KG1 (cell line): ENCODE measurements at regions not wholly inside any gene's neighbourhood (a gene's known extent, or its start where the extent isn't known, plus 50 kb on each side); places are given as distances from the start of the nearest gene placed in this dataset.

Source experiments
- DNase-seq: peaks from one replicate; lab custom pipeline; 2025; lab: John Stamatoyannopoulos, UW

DNA sequence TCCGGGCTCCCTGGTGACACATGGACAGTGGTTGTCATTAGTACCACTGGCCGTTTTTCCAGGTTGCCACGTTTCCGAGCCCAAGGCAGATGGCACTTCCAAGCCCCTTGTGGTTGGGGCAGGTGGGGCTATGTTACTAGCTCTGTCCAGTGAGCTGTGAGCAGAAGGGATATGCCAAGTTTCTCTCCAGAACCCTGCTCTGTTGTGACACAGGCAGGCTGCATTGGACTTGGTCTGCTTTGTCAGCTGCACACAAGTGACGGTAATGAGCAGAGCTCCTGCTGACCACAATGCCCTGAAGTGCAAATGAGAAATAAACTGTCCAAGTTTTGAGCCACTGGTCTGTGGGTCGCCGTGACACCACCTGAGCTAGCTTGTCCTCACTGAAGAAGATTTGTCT lies 118.8 kb downstream of the GYPC start:
- DNase-seq: no peak

DNA sequence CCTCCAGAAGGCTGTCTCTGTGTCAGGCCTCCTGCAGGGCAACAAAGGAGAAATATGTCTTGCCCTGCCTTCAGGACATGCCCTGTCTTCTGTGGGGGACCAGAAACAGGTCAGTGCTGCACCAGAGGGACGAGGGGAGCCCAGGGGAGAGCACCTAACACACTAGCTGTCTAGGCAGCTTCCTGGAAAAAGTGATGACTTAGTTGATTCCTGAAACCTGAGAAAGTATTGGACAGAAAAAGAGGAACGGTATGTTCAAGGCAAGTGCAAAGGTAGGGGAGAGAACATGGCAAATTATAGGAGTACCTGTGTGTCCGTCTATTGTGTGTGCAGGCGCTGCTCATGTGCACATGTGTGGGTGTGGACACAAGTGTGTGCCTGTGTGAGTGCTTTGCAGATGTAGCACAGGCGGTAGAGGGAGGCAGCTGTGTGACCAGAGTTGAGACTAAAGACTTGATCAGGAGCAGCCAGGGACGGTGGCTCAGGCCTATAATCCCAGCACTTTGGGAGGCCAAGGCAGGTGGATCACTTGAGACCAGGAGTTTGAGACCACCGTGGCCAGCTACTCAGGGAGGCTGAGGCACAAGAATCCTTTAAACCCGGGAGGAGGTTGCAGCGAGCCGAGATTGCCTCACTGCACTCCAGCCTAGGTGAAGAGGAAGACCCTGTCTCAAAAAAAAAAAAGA lies 119.5 kb downstream of the GYPC start:
- DNase-seq: no peak

DNA sequence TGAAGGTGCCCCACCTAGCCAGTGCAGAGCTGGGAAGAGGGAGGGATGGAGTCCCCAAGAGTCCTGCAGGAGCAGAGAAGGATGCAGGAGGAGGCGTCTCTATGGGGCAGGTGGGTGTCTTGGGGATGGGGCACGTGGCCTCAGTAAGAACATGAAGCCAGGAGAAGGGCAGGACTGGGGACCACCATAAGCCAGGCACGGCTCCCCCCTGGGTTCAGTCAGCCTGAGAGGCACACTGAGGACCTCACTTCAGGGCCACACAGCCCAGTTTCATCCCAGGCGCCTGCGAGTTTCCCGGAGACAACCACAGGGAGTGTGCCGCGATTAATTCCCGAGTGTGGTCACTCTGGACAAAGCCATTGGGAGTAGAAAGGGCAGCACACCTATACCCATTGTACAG lies 120.3 kb downstream of the GYPC start:
- DNase-seq: no peak

DNA sequence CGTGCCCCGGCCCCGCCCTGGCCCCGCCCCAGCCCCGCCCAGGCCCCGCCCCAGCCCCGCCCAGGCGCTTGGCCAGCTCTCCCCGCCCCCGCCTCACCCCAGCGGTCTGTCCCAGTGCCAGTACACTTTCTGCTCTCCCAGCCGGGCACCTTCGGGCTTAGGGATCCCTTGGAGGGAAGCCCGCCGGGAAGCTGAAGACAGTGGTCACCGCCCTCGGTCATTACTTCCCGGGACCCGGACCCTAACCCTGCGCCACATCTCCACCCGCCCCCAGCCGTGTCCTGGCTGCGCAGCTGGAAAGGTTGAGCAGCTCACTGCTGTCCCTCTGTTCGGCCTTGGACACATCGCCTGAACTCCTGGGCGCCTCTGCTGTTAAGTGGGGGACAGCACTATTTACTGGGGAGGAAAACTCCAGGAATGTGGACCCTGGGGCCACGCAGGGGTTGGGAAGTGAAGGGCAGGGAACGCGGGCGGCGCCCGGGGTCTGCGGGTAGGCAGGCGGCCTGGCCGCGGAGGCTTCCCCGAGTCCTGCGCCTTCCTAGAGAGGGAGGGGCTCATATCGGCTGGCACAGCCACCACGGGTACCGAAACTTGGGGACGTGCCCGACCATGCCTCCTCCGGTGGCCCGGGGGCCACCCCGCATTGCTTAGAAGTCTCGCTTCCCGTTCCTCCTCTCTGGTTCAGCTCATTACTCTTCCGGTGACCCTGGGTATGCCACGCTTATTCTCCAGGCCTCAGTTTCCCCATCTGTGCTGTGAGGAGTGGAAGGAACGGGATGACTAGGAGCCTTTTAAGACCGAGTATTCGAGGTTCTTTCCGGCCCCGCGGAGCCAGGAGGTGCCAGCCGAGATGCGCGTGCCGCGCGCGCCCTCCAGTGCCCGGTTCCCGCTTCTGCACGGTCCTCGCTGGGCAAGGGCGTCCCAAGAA lies 121.0 kb downstream of the GYPC start:
- peak; percentile 48 for DNase-seq

DNA sequence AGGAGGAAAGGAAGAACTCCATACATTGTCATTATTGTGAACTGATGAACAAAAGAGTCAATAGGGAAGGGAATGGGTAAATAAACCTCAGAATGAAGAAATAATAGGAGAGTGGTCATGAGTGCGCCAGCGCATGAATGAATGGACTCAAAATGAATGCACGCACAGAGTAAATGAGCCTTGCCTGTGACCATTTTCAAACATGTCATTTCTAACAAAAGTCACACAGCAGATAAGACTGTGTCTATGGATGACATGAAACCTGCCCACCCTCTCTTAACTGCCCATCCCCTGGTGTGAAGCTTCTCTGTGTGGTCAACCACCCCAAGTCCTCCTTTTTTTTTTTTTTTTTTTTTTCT lies 121.1 kb upstream of the TEX51 start:
- DNase-seq: no peak

DNA sequence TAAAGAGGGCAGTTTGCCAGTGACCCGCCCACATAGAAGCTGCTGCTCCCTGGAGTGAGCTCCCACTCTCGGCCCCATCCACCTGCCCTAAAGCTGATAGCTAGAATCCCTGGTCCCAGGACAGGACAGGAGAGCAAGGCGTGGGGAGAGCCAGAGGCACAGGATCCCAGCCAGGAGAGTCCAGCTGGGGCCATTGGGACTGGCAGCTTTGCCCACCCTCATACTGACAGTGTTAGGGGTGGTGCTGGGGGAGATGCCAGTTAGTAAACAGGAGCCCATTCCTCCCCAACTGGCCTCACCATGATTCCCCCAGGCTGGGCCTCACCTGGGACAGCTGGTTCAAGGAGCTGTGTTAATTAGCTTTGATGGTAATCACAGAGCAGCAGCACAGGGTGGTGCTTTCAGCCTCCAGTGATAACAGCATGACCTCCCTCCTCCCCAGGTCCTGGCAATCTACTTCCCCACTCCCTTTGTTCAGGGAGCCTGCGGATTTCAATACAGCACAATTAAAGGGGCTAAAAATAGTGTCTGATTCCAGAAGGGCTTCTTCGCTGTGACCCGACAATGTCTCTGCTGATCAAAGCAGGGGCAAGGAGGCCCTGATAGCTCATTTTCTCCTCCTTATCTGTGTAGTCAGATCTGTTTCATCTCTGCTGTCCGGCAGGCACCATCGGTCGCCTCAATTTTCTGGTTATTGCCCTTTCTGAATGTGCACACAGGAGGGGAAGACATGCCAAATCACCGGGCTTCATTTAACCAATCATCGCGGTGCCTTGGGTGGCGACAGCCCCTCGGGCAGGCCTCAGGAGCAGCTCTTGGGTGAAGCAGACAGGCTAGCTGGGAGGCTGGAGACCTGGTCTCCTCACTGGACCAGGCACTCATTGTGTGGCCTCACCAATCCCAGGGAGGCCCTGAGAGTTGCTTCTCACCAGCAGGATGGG lies 119.9 kb upstream of the TEX51 start:
- no peak for DNase-seq

DNA sequence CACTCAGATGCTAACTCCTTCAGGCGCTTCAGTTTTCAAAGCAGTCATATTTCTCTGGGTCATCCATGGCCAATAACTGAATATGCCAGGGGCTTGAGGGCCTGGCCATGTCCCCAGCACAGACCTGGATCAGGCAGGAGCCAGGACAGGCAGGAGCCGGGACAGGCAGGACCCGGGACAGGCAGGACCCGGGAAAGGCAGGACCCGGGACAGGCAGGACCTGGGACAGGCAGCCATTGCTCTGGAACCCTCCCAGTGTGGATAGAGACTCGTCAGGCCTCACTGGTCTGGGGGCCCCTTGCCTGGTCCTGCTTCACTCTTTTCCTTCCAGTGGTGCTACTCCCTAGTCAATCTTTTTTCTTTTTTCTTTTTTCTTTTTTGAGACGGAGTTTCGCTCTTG lies 117.5 kb upstream of the TEX51 start:
- DNase-seq: no peak

DNA sequence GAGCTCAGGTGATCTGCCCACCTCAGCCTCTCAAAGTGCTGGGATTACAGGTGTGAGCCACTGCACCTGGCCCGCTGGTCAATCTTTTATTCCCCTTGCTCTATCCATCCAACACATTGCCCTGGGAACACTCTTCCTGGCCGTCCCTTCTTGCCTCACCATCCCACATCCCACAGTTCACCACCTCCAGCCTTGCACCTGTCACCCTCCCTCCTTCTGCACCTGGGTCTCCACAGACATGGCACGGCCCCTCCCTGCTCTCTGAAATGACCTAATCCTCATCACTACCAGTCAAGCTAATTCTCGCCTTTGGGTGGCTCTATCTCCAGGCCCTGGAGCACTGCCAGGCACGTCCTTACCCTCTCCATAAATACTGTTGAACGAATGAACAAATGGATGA lies 116.9 kb upstream of the TEX51 start:
- DNase-seq: no peak

DNA sequence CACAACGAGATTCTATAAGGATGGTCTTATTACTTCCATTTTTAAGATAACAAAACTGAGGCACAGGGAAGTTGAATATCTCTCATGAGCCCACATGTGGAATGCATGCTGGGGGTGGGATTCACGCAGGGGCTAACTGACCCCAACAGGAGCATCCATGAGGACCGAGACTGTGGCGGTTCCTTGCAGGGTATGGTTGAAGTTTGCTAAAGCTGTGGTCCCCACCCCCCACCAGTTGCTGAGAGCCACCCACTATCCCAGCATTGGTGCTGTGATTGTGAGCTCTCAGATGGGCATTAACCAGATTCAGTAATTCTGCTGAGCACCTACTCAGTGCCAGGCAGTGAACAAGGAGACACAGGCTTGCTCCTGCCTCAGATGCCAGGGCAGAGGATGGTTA lies 116.0 kb upstream of the TEX51 start:
- no peak for DNase-seq

DNA sequence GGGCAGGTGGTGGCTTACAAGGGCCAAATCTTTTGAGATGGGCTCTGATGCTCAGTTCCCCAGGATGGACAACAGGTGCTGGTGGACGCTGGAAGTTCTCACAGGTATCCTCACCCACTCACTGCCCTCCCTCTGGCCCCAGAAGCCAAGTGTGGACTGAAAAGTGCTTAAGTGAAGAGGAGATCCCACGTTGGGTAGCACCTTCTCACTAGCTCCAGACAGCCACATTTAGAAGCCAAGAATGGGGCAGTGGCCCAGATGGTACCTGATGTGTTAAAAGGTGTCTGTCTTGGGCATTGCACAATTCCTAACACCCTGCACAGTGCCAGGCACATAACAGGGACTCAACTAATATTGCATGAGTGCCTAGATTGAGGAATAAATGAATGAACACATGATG lies 115.3 kb upstream of the TEX51 start:
- DNase-seq: no peak

DNA sequence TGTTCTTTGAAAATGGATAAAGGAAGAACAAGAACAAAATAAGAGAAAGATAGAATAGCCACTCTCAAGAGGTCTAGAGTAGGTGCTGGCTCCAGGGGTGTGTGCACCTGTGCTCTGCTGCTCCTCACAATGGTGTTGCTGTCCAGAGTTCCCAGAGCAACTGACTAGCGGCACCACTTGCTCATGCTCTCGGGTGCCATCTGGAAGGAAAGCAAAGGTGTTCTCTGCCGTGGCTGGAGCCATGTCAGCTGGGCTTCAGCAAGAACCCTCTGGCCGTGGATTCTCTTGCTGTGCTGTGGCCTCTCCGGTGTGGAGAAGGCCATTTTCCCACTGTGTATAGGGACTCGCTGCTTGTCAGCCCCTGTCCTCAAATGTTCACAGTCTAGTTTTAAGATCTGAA lies 114.6 kb upstream of the TEX51 start:
- no peak for DNase-seq

DNA sequence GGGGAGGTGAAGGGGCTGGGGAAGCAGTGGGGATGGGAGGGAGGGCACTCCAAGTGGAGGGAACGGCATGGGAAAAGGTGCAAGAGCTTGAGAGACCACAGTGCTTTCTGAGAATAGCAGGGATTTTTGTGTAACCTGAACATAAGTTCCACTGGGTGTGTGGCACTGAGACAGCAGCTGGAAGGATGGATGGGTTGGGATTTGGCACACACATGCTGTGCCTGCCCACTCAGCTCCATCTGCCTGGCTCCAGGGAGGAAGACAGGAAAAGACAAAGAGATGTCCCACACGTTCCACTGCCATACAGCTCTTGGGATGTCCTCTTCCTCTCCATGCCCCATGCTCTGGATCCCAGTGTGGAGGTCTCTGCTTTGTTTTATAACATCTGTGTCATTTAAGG lies 114.1 kb upstream of the TEX51 start:
- no peak for DNase-seq

DNA sequence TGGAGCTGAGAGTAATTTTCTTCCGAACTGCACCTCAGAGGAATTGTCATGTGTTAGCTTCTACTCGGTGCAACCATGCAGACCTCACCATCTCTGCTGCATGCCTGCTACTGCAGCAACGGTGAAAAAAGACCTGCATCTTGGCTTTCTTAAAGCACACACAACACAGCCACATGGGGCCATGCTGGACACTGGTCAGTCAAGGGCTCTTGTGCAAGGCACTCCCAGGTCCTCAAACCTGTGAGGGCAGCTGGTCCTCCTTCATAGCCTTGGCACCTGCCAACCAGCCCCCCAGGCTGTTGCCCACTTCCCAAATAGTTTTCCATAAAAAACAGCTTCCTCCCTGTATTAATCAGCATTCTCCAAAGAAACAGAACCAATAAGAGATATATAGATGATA lies 113.5 kb upstream of the TEX51 start:
- no peak for DNase-seq

DNA sequence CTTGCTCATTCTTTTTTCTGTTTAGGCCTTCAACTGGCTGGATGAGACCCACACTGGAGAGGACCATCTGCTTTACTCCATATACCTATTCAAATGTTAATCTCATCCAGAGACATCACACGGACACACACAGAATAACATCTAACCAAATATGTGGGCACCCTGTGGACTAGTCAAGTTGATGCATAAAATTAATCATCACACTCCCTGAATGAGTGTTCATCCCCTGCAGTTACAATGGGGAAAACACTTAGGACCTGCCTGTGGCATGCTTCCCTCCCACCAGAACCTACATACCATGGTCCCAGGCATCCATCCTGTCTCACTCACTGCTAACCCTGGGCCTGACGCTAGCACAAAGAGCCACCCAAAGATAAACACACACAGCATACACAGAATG lies 112.8 kb upstream of the TEX51 start:
- no peak for DNase-seq

DNA sequence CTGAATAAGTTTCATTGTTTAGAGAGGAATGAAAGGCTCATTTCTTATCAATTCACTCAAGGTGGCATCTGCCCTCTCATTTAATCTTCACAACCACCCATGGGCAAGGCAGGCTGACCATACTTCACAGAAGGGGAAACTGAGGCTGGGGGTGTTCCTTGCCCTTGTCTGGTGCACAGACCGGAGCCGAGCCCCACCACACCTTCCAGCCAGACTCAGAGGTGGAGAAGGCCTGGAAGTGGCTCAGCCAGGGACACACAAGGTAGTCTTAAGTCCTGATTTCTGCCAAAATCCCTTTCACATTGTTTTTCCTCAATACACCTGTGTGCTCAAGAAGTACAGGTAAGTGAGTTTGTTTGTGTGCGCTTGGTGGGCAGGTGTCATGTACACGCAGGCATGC lies 111.9 kb upstream of the TEX51 start:
- no peak for DNase-seq

DNA sequence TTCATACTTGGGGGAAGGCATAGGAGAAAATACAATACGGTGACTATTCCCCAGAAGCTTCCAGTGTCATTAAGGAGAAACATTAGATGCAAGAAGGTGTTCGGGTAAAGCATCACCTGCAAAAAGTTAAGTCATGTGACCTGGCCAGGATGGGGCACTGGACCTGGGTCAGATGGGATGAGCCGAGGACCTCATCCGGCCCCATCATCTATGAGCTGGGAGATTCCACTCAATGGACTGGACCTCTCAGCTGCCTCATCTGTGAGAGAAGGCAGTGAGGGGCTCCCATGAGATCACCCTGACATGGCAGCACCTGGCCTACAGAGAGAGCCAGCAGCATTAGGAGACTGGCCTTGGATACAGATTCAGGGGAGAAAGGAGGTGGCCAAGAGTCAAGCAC lies 111.4 kb upstream of the TEX51 start:
- no peak for DNase-seq

DNA sequence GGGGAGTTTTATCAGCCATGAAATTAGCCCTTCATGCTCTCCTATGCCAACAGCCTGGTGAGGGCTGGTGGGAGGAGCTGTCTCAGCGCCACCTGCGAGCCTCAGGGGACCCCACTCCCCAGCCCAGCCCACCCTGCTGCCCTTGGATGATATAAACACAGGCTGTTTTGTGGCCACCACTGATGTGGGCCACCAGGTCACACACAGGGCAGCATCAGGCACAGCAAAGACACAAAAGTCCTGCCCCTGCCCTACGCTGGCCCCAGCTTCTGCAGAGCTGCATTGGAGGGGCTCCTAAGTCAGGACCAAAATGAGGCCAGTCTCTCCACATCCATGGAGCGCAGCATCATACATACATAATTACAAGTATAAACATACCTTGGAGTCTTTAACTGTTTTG lies 110.6 kb upstream of the TEX51 start:
- no peak for DNase-seq

DNA sequence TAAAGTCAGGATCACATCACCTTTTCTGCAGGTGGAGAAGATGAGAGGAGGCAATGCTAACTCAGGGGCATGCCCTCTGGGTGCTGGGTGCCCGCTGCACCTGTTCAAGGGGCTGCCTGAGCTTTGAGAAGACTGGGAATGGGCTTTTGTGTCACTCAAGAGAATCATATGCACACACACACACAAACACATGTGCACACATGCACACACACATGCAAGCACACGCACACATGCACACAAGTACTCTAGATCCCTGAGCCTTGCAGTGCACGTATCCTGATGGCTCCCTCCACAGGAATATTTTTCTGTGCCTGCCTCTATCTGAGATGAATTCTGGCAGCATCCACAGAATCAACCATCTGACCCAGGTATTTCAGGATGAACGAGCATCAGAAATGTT lies 110.0 kb upstream of the TEX51 start:
- DNase-seq: no peak

DNA sequence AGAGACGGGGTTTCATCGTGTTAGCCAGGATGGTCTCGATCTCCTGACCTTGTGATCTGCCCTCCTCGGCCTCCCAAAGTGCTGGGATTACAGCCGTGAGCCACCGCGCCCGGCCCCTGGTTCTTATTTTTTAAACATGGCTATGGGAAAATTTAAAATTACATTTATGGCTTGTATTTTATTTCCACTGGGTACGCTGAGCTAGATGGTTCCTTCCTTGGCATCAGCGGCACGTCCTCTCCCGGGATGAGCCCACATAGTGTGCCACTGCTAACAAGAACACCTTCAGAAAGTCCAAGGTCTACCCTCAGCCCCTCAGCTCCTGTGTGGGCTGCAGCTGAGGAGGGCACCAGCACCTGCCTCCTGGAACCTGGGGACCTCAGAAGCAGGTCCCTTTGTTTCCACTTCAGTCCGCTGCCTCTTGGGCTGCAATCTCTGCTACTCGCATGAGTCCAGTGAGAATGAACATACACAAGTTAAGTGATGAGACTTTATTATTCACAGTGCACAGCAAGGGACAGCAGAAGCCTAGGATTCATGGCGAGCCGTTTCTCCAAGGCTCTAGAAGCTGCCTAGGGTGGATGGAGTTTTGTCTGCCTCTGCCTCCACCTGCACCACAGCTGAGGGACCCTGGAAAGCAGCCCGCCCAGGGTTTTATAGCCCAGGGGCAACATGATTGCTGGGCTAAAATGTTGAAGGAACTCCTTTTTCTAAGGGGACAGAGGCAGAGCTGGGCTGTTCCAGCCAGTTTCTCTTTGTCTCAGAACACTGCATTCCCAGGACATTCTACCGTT lies 107.5 kb upstream of the TEX51 start:
- DNase-seq: no peak

DNA sequence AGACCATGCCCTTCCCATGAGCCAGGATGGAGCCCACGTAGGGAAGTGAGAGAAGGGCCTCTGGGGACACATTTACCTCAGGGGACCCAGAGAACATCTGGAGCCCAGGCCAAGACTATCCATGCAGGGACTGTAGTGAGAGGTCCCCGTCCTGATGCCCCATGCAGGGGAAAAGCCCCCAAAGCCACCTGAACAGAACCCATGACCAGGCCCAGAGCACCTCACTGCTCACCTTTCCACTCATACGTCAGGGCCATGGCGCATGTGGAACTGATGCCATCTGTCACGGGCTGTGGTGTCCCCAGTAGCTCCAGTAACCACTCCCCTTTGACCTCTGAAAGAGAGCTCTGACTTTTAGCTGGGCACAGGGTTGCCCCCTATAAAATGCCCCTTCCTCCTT lies 106.5 kb upstream of the TEX51 start:
- no peak for DNase-seq

DNA sequence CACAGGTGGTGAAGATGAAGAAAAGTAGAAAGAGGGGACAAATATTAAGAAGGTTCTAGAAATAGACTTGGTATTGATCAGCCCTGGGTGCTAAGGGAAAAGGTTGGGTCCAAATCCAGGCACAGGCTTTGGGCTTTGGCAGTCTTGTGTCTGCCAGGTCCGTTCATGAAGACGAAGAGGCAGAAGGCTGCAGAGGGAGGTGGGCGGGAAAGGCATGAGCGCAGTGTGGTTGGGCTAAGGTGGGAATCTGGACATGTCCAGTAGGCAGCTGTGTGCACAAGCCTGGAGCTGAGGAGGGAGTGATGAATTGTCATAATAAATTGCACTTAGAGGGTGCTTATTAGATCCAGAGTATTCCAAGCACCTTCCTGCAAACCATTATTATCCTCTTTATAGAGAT lies 105.7 kb upstream of the TEX51 start:
- DNase-seq: no peak
